Skin epidermis (tissue), 12 donors: ENCODE measurements at regions not wholly inside any gene's neighbourhood (a gene's known extent, or its start where the extent isn't known, plus 50 kb on each side); places are given as distances from the start of the nearest gene placed in this dataset.
"Not testable (repeated sequence)": the region's sequence is repeated elsewhere in the genome, so short reads cannot be mapped to it uniquely, and the experiment has no call there.

Source experiments
- H3K27ac ChIP-seq, 21 experiments: fragments of 200-600 bp; sonication (generic) in 11 of 21; one replicate each; pipeline ENCODE4 v1.5.0; 2020; ENCODE audit warnings: mild to moderate bottlenecking in 3 of 21, inconsistent platforms in 2 of 21, moderate library complexity in 2 of 21
- H3K4me3 ChIP-seq, 7 experiments: fragments of 200-600 bp; sonication (generic) in 2 of 7; one replicate each; pipeline ENCODE4 v1.5.0; 2020; ENCODE audit warnings: inconsistent platforms in 2 of 7, mild to moderate bottlenecking in 2 of 7, moderate library complexity in 1 of 7

- H3K27ac ChIP-seq: peak overlapping the region in 4 of 21 experiments; percentile 3 to 32 (median 12)
- H3K4me3 ChIP-seq: no peak overlapping the region
Measured at GRCh38 chr16:85524630-85525419, 88.3 kb upstream of the GSE1 start.

- H3K4me3 ChIP-seq: no peak overlapping the region
- H3K27ac ChIP-seq: peak overlapping the region in 2 of 21 experiments; percentile 9 to 32
Measured at GRCh38 chr16:85525420-85526184, 87.5 kb upstream of the GSE1 start.

GRCh38 chr16:85526185-85526974 is 86.7 kb upstream of the GSE1 start:
- H3K27ac ChIP-seq: no peak overlapping the region
- H3K4me3 ChIP-seq: no peak overlapping the region

GRCh38 chr16:85527042-85527766 is 85.9 kb upstream of the GSE1 start:
- Histone ChIP-seq H3K27ac (no peak overlapping the region), H3K4me3 (no peak overlapping the region)

- Histone ChIP-seq H3K4me3 (no peak overlapping the region), H3K27ac (no peak overlapping the region)
Measured at GRCh38 chr16:85527767-85528297, 85.3 kb upstream of the GSE1 start.

- no peak overlapping the region for H3K4me3 ChIP-seq
- H3K27ac ChIP-seq: no peak overlapping the region
Measured at GRCh38 chr16:85528528-85529387, 84.4 kb upstream of the GSE1 start.

- Histone ChIP-seq H3K27ac (no peak overlapping the region), H3K4me3 (no peak overlapping the region)
Measured at GRCh38 chr16:85529489-85530369, 83.4 kb upstream of the GSE1 start.

- no peak overlapping the region for H3K4me3 ChIP-seq
- H3K27ac ChIP-seq: peak overlapping the region in 1 of 21 experiments; percentile 3
Measured at GRCh38 chr16:85530370-85530739, 82.8 kb upstream of the GSE1 start.

GRCh38 chr16:85531516-85531915 is 81.6 kb upstream of the GSE1 start:
- no peak overlapping the region for H3K27ac ChIP-seq
- no peak overlapping the region for H3K4me3 ChIP-seq

GRCh38 chr16:85532147-85532546 is 81.0 kb upstream of the GSE1 start:
- Histone ChIP-seq H3K27ac (no peak overlapping the region), H3K4me3 (no peak overlapping the region)

- not testable (repeated sequence) for H3K4me3 ChIP-seq, H3K27ac ChIP-seq
Measured at GRCh38 chr16:85533593-85533992, 79.5 kb upstream of the GSE1 start.

GRCh38 chr16:85534536-85535351 is 78.4 kb upstream of the GSE1 start:
- no peak overlapping the region for H3K27ac ChIP-seq
- H3K4me3 ChIP-seq: no peak overlapping the region

- no peak overlapping the region for H3K27ac ChIP-seq
- no peak overlapping the region for H3K4me3 ChIP-seq
Measured at GRCh38 chr16:85535352-85536072, 77.6 kb upstream of the GSE1 start.

GRCh38 chr16:85536073-85536410 is 77.1 kb upstream of the GSE1 start:
- H3K4me3 ChIP-seq: no peak overlapping the region
- peak overlapping the region in 4 of 21 experiments; percentile 0 to 35 (median 12) for H3K27ac ChIP-seq

- peak overlapping the region in 4 of 21 experiments; percentile 0 to 35 (median 12) for H3K27ac ChIP-seq
- no peak overlapping the region for H3K4me3 ChIP-seq
Measured at GRCh38 chr16:85536411-85537330, 76.5 kb upstream of the GSE1 start.
